ENCODE measurements at regions not wholly inside any gene's neighbourhood (a gene's known extent, or its start where the extent isn't known, plus 50 kb on each side); places are given as distances from the start of the nearest gene placed in this dataset.

- DNase-seq (ENCODE audit: low spot score): no peak
- no peaks in the 10 kb centered on the region for H3K27me3 ChIP-seq (ENCODE audit: insufficient read depth, poor library complexity, severe bottlenecking)
- no peaks in the 10 kb centered on the region for H3K36me3 ChIP-seq (ENCODE audit: low read depth)
These were observed 394.7 kb upstream of the KLHL1 start for GRCh38 chr13:70502944-70503343.

GRCh38 chr13:70490320-70490935 lies 382.2 kb upstream of the KLHL1 start:
- Histone ChIP-seq H3K4me3 (ENCODE audit: severe bottlenecking) (no peak overlapping the region), H3K36me3 (ENCODE audit: low read depth) (no peaks in the 10 kb centered on the region), H3K27ac (ENCODE audit: poor library complexity, severe bottlenecking) (no peak overlapping the region), H3K27me3 (ENCODE audit: insufficient read depth, poor library complexity, severe bottlenecking) (no peaks in the 10 kb centered on the region), H3K9me3 (ENCODE audit: severe bottlenecking) (no peaks in the 10 kb centered on the region), H3K4me1 (ENCODE audit: insufficient read depth, poor library complexity, severe bottlenecking) (no peaks in the 10 kb centered on the region)
- ATAC-seq (ENCODE audit: low read depth) (no peak), DNase-seq (ENCODE audit: low spot score) (no peak)
- no peak for TF ChIP-seq CTCF (IDR thresholded peaks at IDR 0.05; ENCODE audit: poor library complexity, severe bottlenecking)

More at GRCh38 chr13:70502944-70503343, 394.7 kb upstream of the KLHL1 start:
- ATAC-seq (ENCODE audit: low read depth): no peak
- Histone ChIP-seq H3K4me1 (ENCODE audit: insufficient read depth, poor library complexity, severe bottlenecking) (no peaks in the 10 kb centered on the region), H3K4me3 (ENCODE audit: severe bottlenecking) (no peak overlapping the region), H3K9me3 (ENCODE audit: severe bottlenecking) (no peaks in the 10 kb centered on the region), H3K27ac (ENCODE audit: poor library complexity, severe bottlenecking) (no peak overlapping the region)
- no peak for TF ChIP-seq CTCF (IDR thresholded peaks at IDR 0.05; ENCODE audit: poor library complexity, severe bottlenecking)

- no peak for ATAC-seq (ENCODE audit: low read depth)
- no peak for DNase-seq (ENCODE audit: low spot score)
- Histone ChIP-seq H3K4me1 (ENCODE audit: insufficient read depth, poor library complexity, severe bottlenecking) (no peaks in the 10 kb centered on the region), H3K27ac (ENCODE audit: poor library complexity, severe bottlenecking) (no peak overlapping the region), H3K9me3 (ENCODE audit: severe bottlenecking) (no peaks in the 10 kb centered on the region), H3K36me3 (ENCODE audit: low read depth) (no peaks in the 10 kb centered on the region), H3K27me3 (ENCODE audit: insufficient read depth, poor library complexity, severe bottlenecking) (no peaks in the 10 kb centered on the region), H3K4me3 (ENCODE audit: severe bottlenecking) (no peak overlapping the region)
- TF ChIP-seq CTCF (IDR thresholded peaks at IDR 0.05; ENCODE audit: poor library complexity, severe bottlenecking): no peak
These were observed 376.7 kb upstream of the KLHL1 start for GRCh38 chr13:70484931-70485330.

GRCh38 chr13:70483599-70484276 lies 375.5 kb upstream of the KLHL1 start:
- H3K36me3 ChIP-seq (ENCODE audit: low read depth): no peaks in the 10 kb centered on the region
- no peak for TF ChIP-seq CTCF (IDR thresholded peaks at IDR 0.05; ENCODE audit: poor library complexity, severe bottlenecking)
- ATAC-seq (ENCODE audit: low read depth) (no peak), DNase-seq (ENCODE audit: low spot score) (no peak)
- no peaks in the 10 kb centered on the region for H3K9me3 ChIP-seq (ENCODE audit: severe bottlenecking)
- no peaks in the 10 kb centered on the region for H3K4me1 ChIP-seq (ENCODE audit: insufficient read depth, poor library complexity, severe bottlenecking)
- no peaks in the 10 kb centered on the region for H3K27me3 ChIP-seq (ENCODE audit: insufficient read depth, poor library complexity, severe bottlenecking)
- H3K4me3 ChIP-seq (ENCODE audit: severe bottlenecking): no peak overlapping the region
- no peak overlapping the region for H3K27ac ChIP-seq (ENCODE audit: poor library complexity, severe bottlenecking)

GRCh38 chr13:70473907-70474306 lies 365.7 kb upstream of the KLHL1 start:
- no peak for TF ChIP-seq CTCF (IDR thresholded peaks at IDR 0.05; ENCODE audit: poor library complexity, severe bottlenecking)
- H3K27ac ChIP-seq (ENCODE audit: poor library complexity, severe bottlenecking): no peak overlapping the region
- H3K36me3 ChIP-seq (ENCODE audit: low read depth): no peaks in the 10 kb centered on the region
- H3K4me3 ChIP-seq (ENCODE audit: severe bottlenecking): no peak overlapping the region
- H3K27me3 ChIP-seq (ENCODE audit: insufficient read depth, poor library complexity, severe bottlenecking): no peaks in the 10 kb centered on the region
- ATAC-seq (ENCODE audit: low read depth) (no peak), DNase-seq (ENCODE audit: low spot score) (no peak)
- no peaks in the 10 kb centered on the region for H3K4me1 ChIP-seq (ENCODE audit: insufficient read depth, poor library complexity, severe bottlenecking)
- no peaks in the 10 kb centered on the region for H3K9me3 ChIP-seq (ENCODE audit: severe bottlenecking)
